A673 (cell line): ENCODE measurements at regions not wholly inside any gene's neighbourhood (a gene's known extent, or its start where the extent isn't known, plus 50 kb on each side); places are given as distances from the start of the nearest gene placed in this dataset.

Experiments
- BruUV-seq: library from RNA; stranded (reverse); fragments of 400-500 nt; replicated peaks from 2 replicates; lab custom pipeline; 2021; lab: Mats Ljungman, UMichigan
- CTCF ChIA-PET: fragments of 300-600 bp; sonication (Branson Sonifier 250); formaldehyde crosslinking; loops from one replicate; lab custom pipeline; 2022; ENCODE audit warnings: antibody characterized with exemption; lab: Charles Lee
- POLR2A ChIA-PET: fragments of 300-600 bp; sonication (Branson Sonifier 250); formaldehyde crosslinking; loops from one replicate; lab custom pipeline; 2022; ENCODE audit warnings: antibody characterized with exemption; ENCODE audit not compliant: low non-redundant PET; lab: Charles Lee
- DNase-seq: peaks from one replicate; pipeline ENCODE4 v3.0.0-alpha.2; 2015; ENCODE audit warnings: low spot score
- H3K27ac ChIP-seq: fragments of 200-600 bp; sonication (generic); 2 replicates; pipeline ENCODE4 v1.5.1; 2016; ENCODE audit warnings: mixed run types, low read depth, mild to moderate bottlenecking, mixed read lengths, antibody characterized with exemption, low read length; ENCODE audit not compliant: poor library complexity, severe bottlenecking
- H3K27me3 ChIP-seq: fragments of 200-600 bp; sonication (generic); replicated peaks from 2 replicates; pipeline ENCODE4 v1.6.1; 2017; ENCODE audit warnings: mixed run types, low read depth, mild to moderate bottlenecking, mixed read lengths, antibody characterized with exemption, low read length; ENCODE audit not compliant: insufficient read depth, poor library complexity
- H3K36me3 ChIP-seq: fragments of 200-600 bp; sonication (generic); 2 replicates; pipeline ENCODE4 v1.6.1; 2016; ENCODE audit warnings: mixed run types, mild to moderate bottlenecking, mixed read lengths, antibody characterized with exemption, low read length; ENCODE audit not compliant: insufficient read depth, poor library complexity, severe bottlenecking
- H3K4me1 ChIP-seq: fragments of 200-600 bp; sonication (generic); 2 replicates; pipeline ENCODE4 v1.6.1; 2017; ENCODE audit warnings: mixed run types, mild to moderate bottlenecking, mixed read lengths, antibody characterized with exemption, low read length; ENCODE audit not compliant: insufficient read depth, poor library complexity, severe bottlenecking
- H3K4me3 ChIP-seq: fragments of 200-600 bp; sonication (generic); 2 replicates; pipeline ENCODE4 v1.5.1; 2016; ENCODE audit warnings: low read depth, mixed run types, mild to moderate bottlenecking, mixed read lengths, low read length; ENCODE audit not compliant: poor library complexity, severe bottlenecking
- H3K9me3 ChIP-seq: fragments of 200-600 bp; sonication (generic); 2 replicates; pipeline ENCODE4 v1.6.1; 2016; ENCODE audit warnings: mixed run types, low read depth, mild to moderate bottlenecking, mixed read lengths, antibody characterized with exemption, low read length; ENCODE audit not compliant: poor library complexity, severe bottlenecking
- CTCF ChIP-seq: fragments of 300-800, 200-600 bp; sonication (generic); conservative IDR thresholded peaks from 2 replicates; pipeline ENCODE4 v1.5.1; 2017; ENCODE audit warnings: low read depth, mild to moderate bottlenecking, antibody characterized with exemption, low read length, moderate library complexity, mixed read lengths
- EZH2 ChIP-seq: fragments of 200-600 bp; sonication (generic); IDR thresholded peaks from 2 replicates; pipeline ENCODE4 v1.6.1; 2017; ENCODE audit warnings: borderline replicate concordance, low read depth, mild to moderate bottlenecking, mixed read lengths, antibody characterized with exemption, low read length; ENCODE audit not compliant: poor library complexity, severe bottlenecking
- intact Hi-C: fragments of 100-400 bp; cut with micrococcal nuclease; formaldehyde crosslinking; loops from one replicate; pipeline ENCODE4 v1.10.0; 2022; ENCODE audit not compliant: unreplicated experiment

DNA sequence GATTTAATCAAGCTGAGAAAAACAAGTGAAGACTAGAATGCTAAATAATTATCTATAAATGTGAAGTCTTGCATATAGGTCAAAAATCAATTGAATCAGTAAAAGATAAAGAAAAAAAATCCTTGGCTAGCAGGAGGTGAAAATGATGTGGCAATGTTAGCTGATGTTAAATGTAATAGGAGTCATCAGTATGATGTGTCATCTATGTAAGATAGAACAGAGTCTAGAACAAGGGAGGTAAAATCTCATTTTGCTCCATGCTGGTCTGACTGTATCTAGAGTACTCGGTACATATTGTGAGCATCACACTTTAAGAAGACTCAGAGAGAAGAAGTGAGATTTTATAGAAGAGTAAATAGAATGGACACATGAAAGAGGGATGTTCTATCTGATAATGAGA, 721.2 kb downstream of the ETS1 start:
- Histone ChIP-seq H3K27ac (no peak overlapping the region), H3K36me3 (no peaks in the 10 kb centered on the region), H3K4me1 (no peaks in the 10 kb centered on the region), H3K9me3 (no peaks in the 10 kb centered on the region), H3K4me3 (no peak overlapping the region), H3K27me3 (peaks cover 22% of the 10 kb centered on the region)
- POLR2A ChIA-PET = no interaction called here
- intact Hi-C loops = no loop called here
- CTCF ChIA-PET = no interaction called here
- DNase-seq = no peak
- no TSS peak for BruUV-seq
- no peak for TF ChIP-seq EZH2
- TF ChIP-seq CTCF = no peak

DNA sequence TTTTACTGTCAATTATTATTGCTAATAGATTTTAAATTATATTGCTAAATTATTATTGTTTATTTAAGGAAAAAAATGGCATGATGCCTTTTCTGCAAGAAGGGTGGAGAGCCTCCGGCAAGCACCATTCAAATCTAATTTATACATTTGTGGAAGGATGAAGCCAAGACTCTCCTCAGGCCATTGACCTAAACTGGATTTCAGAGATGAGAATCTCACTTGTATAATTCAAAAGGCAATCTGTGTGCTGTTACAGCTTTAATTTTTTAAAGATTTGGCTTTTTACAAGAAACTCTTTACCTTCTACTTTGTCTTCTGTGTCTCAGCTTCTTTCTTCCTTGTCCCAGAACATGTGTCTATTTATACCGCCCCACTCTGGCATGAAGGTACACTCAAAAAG, 722.5 kb downstream of the ETS1 start:
- no peak overlapping the region for H3K4me3 ChIP-seq
- BruUV-seq = no TSS peak
- peaks cover 22% of the 10 kb centered on the region for H3K27me3 ChIP-seq
- no peak overlapping the region for H3K27ac ChIP-seq
- TF ChIP-seq CTCF (no peak), EZH2 (no peak)
- no peaks in the 10 kb centered on the region for H3K9me3 ChIP-seq
- ChIA-PET POLR2A (no interaction called here), CTCF (no interaction called here)
- DNase-seq = no peak
- H3K4me1 ChIP-seq = no peaks in the 10 kb centered on the region
- H3K36me3 ChIP-seq = no peaks in the 10 kb centered on the region
- intact Hi-C loops = no loop called here

DNA sequence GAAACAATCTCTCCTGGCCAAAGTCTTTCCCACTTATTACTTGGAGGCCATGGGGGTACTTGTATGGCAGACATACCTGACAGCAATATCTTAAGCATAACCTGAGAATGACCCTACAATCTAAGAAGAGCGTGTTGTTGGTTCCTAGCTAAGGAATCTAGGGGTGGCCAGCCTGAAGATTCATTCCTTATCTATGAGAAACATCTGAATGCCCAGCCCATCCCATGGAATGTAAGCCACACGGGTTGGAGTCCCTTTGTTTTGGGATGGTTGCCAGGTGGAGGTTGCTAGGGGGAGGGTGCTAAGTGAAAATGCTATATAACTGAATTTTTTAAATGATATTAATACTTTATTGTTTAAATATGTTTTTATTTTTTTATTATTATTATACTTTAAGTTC, 725.0 kb downstream of the ETS1 start:
- Histone ChIP-seq H3K4me1 (no peaks in the 10 kb centered on the region), H3K4me3 (no peak overlapping the region), H3K9me3 (no peaks in the 10 kb centered on the region), H3K27ac (no peak overlapping the region), H3K36me3 (no peaks in the 10 kb centered on the region), H3K27me3 (peaks cover 36% of the 10 kb centered on the region)
- BruUV-seq = no TSS peak
- no peak for DNase-seq
- TF ChIP-seq EZH2 (no peak), CTCF (no peak)
- intact Hi-C loops = no loop called here
- CTCF ChIA-PET = no interaction called here
- POLR2A ChIA-PET = no interaction called here
